ENCODE measurements at regions not wholly inside any gene's neighbourhood (a gene's known extent, or its start where the extent isn't known, plus 50 kb on each side); places are given as distances from the start of the nearest gene placed in this dataset.

- no peak for TF ChIP-seq CTCF (IDR thresholded peaks at IDR 0.05; ENCODE audit: low read depth, low read length, poor library complexity, severe bottlenecking)
- no peak for TF ChIP-seq EZH2phosphoT487 (IDR thresholded peaks at IDR 0.05; ENCODE audit: borderline replicate concordance, low read length)
Observed at GRCh38 chr13:106241974-106242953, 293.2 kb downstream of the EFNB2 start.
